ENCODE measurements at regions not wholly inside any gene's neighbourhood (a gene's known extent, or its start where the extent isn't known, plus 50 kb on each side); places are given as distances from the start of the nearest gene placed in this dataset.

GRCh38 chr2:78928502-78928901, 97.0 kb upstream of the REG3G start:
- DNase-seq (ENCODE audit: low spot score): no peak

- DNase-seq (ENCODE audit: low spot score): no peak
Measured at GRCh38 chr2:78940998-78941397, 84.5 kb upstream of the REG3G start.

GRCh38 chr2:78941751-78942150, 83.8 kb upstream of the REG3G start:
- no peak for DNase-seq (ENCODE audit: low spot score)

- DNase-seq (ENCODE audit: low spot score): no peak
Measured at GRCh38 chr2:78963881-78964280, 61.6 kb upstream of the REG3G start.

GRCh38 chr2:78967294-78967693, 58.2 kb upstream of the REG3G start:
- DNase-seq (ENCODE audit: low spot score): no peak

- DNase-seq (ENCODE audit: low spot score): no peak
Measured at GRCh38 chr2:78973630-78974029, 51.9 kb upstream of the REG3G start.
